NCI-H187 (cell line): ENCODE measurements at regions not wholly inside any gene's neighbourhood (a gene's known extent, or its start where the extent isn't known, plus 50 kb on each side); places are given as distances from the start of the nearest gene placed in this dataset.
"Not testable (repeated sequence)": the region's sequence is repeated elsewhere in the genome, so short reads cannot be mapped to it uniquely, and the experiment has no call there.

Experiments
- DNase-seq, 2 experiments: peaks; one replicate each; lab custom pipeline; 2025; lab: John Stamatoyannopoulos, UW

GRCh38 chr2:40690525-40690924 lies 238.6 kb upstream of the SLC8A1 start:
- no peak for DNase-seq

GRCh38 chr2:40700231-40700954 lies 248.5 kb upstream of the SLC8A1 start:
- DNase-seq: no peak

GRCh38 chr2:40712197-40712894 lies 260.5 kb upstream of the SLC8A1 start:
- not testable (repeated sequence) for DNase-seq

GRCh38 chr2:40716879-40717278 lies 265.0 kb upstream of the SLC8A1 start:
- DNase-seq: no peak

GRCh38 chr2:40719414-40719813 lies 267.5 kb upstream of the SLC8A1 start:
- DNase-seq: no peak

- DNase-seq: no peak
Observed at GRCh38 chr2:40721595-40721994, 269.7 kb upstream of the SLC8A1 start.

GRCh38 chr2:40723194-40723593 lies 271.3 kb upstream of the SLC8A1 start:
- no peak for DNase-seq

- DNase-seq: no peak
Observed at GRCh38 chr2:40725040-40725439, 273.1 kb upstream of the SLC8A1 start.

- no peak for DNase-seq
Observed at GRCh38 chr2:40725950-40726349, 274.1 kb upstream of the SLC8A1 start.

GRCh38 chr2:40734797-40735196 lies 282.9 kb upstream of the SLC8A1 start:
- no peak for DNase-seq

GRCh38 chr2:40737180-40737579 lies 285.3 kb upstream of the SLC8A1 start:
- no peak for DNase-seq

GRCh38 chr2:40740419-40740818 lies 288.5 kb upstream of the SLC8A1 start:
- no peak for DNase-seq

- DNase-seq: no peak
Observed at GRCh38 chr2:40741532-40741931, 289.6 kb upstream of the SLC8A1 start.

GRCh38 chr2:40746191-40746590 lies 294.3 kb upstream of the SLC8A1 start:
- DNase-seq: no peak

- DNase-seq: no peak
Observed at GRCh38 chr2:40751981-40752380, 300.1 kb upstream of the SLC8A1 start.

GRCh38 chr2:40752796-40753195 lies 300.9 kb upstream of the SLC8A1 start:
- no peak for DNase-seq

- no peak for DNase-seq
Observed at GRCh38 chr2:40754912-40755311, 303.0 kb upstream of the SLC8A1 start.

- no peak for DNase-seq
Observed at GRCh38 chr2:40758401-40759155, 306.7 kb upstream of the SLC8A1 start.

GRCh38 chr2:40760071-40760666 lies 308.3 kb upstream of the SLC8A1 start:
- DNase-seq: peak; percentile 9 to 10

- DNase-seq: no peak
Observed at GRCh38 chr2:40773291-40773690, 321.4 kb upstream of the SLC8A1 start.

GRCh38 chr2:40783704-40784103 lies 331.8 kb upstream of the SLC8A1 start:
- no peak for DNase-seq

GRCh38 chr2:40786636-40787035 lies 334.7 kb upstream of the SLC8A1 start:
- DNase-seq: no peak

- DNase-seq: no peak
Observed at GRCh38 chr2:40797120-40797519, 345.2 kb upstream of the SLC8A1 start.
